ENCODE measurements at regions not wholly inside any gene's neighbourhood (a gene's known extent, or its start where the extent isn't known, plus 50 kb on each side); places are given as distances from the start of the nearest gene placed in this dataset.

GRCh38 chr6:126419901-126420300 is 80.0 kb downstream of the CENPW start:
- peaks cover 2% of the 10 kb centered on the region for H3K27me3 Mint-ChIP-seq
- no peak overlapping the region for H3K4me3 Mint-ChIP-seq
- H3K9me3 Mint-ChIP-seq (ENCODE audit: low read depth): no peaks in the 10 kb centered on the region
- H3K27ac Mint-ChIP-seq: no peak overlapping the region
- H3K4me1 Mint-ChIP-seq (ENCODE audit: low read depth): no peaks in the 10 kb centered on the region
- no peaks in the 10 kb centered on the region for H3K36me3 Mint-ChIP-seq

DNA sequence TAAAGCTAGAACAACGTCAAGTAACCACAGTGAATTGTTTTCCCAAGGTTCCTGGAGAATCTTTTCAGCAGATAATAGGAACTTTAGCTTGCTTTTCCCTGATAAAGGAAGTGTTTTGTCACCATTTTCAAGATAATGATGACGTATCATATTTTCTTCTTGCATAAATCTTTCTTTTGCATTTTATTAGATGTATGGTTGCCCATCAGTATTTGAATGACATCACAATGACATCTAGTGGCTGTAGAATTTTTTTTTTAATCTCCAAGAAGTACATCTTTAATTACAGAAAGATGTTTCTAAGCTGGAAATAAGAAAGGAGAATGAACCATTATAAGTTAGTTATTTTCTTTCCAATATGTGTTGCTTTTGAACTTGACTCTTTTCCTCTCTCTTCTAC is 83.0 kb downstream of the CENPW start:
- Mint-ChIP-seq H3K27ac (no peak overlapping the region), H3K9me3 (ENCODE audit: low read depth) (no peaks in the 10 kb centered on the region), H3K36me3 (no peaks in the 10 kb centered on the region), H3K27me3 (no peaks in the 10 kb centered on the region), H3K4me3 (no peak overlapping the region), H3K4me1 (ENCODE audit: low read depth) (no peaks in the 10 kb centered on the region)

DNA sequence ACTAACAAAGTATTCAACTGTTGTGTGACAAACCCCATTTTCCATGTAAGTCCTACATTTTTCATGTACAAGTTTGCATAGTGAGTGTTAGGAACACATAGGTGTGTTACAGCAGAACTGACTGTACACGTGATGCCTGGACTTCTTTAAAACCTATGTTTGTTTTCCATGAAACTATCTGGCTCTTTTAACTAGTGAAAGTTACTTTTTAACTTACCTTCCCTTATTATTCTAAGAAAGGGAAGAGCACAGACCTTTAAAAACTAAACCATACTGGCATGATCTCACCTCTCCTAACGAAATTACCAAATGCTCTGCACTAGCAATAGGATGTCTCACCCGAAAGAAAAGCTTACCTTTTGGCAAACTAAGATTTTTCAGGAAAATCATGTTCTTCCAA is 87.8 kb downstream of the CENPW start:
- Mint-ChIP-seq H3K36me3 (no peaks in the 10 kb centered on the region), H3K27me3 (peaks cover 4% of the 10 kb centered on the region), H3K4me3 (no peak overlapping the region), H3K9me3 (ENCODE audit: low read depth) (no peaks in the 10 kb centered on the region), H3K4me1 (ENCODE audit: low read depth) (no peaks in the 10 kb centered on the region), H3K27ac (no peak overlapping the region)

DNA sequence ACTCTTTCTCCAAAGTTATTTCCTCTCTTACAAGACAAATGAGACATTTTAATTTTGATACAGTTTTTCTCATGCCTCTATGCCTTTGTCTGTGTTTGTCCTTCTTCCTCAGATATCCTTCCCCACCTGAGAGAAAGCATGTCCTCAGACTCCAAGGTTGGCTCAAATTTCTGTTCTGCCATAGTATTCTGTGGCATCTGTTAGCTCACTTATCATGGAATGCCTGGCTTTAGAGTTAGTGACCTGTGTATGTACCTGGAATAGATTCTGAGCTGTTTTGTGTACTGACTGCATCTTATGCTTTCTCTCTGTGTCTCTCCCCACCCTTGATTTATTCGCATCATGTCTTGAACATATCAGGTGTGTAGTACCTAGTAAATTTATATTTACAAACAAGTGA is 90.0 kb downstream of the CENPW start:
- H3K9me3 Mint-ChIP-seq (ENCODE audit: low read depth): no peaks in the 10 kb centered on the region
- H3K4me3 Mint-ChIP-seq: no peak overlapping the region
- H3K27me3 Mint-ChIP-seq: peaks cover 4% of the 10 kb centered on the region
- no peaks in the 10 kb centered on the region for H3K4me1 Mint-ChIP-seq (ENCODE audit: low read depth)
- H3K36me3 Mint-ChIP-seq: no peaks in the 10 kb centered on the region
- H3K27ac Mint-ChIP-seq: no peak overlapping the region

DNA sequence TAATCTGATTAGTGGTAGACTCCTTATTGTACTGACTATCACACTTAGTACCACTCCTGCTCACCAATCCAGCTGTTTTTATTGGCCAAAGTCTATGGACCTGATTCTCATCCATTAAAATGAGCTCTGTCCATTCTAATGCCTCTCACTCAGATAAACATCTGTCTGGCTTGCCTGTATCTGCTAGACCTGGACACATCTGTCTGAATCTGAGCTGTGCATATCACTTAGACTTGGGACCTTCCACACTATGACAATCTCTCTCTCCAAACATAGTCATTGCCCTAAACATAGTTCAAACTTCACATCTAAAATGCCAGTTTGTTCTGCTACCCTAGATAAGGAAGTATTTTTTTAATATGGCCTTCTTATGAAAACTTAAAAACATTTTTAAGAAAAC is 92.6 kb downstream of the CENPW start:
- Mint-ChIP-seq H3K9me3 (ENCODE audit: low read depth) (no peaks in the 10 kb centered on the region), H3K27me3 (peaks cover 4% of the 10 kb centered on the region), H3K4me1 (ENCODE audit: low read depth) (no peaks in the 10 kb centered on the region), H3K4me3 (no peak overlapping the region), H3K27ac (no peak overlapping the region), H3K36me3 (no peaks in the 10 kb centered on the region)

- Mint-ChIP-seq H3K27ac (no peak overlapping the region), H3K36me3 (no peaks in the 10 kb centered on the region), H3K9me3 (ENCODE audit: low read depth) (no peaks in the 10 kb centered on the region), H3K4me3 (no peak overlapping the region), H3K27me3 (peaks cover 4% of the 10 kb centered on the region), H3K4me1 (ENCODE audit: low read depth) (no peaks in the 10 kb centered on the region)
Measured at GRCh38 chr6:126433927-126434326, 94.0 kb downstream of the CENPW start.

DNA sequence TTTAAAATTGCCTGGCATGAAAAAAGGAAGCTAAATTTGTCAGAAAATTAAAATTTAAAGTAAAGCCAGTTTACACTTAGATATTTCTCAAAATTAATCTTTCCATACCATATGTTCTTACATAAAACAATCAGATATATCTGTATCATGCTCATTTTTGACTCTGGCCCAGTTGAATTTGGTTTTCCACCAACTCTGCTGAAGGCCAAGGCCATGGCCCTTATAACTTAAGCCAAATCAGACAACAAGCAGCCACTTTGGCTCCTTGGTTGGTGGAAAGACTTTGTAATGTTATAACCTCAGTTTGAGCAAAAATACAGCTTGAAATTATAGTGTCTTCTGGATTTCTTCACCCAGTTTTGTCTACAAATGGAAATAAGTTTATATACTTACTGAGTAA is 97.3 kb downstream of the CENPW start:
- H3K4me1 Mint-ChIP-seq (ENCODE audit: low read depth): no peaks in the 10 kb centered on the region
- no peaks in the 10 kb centered on the region for H3K9me3 Mint-ChIP-seq (ENCODE audit: low read depth)
- no peak overlapping the region for H3K4me3 Mint-ChIP-seq
- no peaks in the 10 kb centered on the region for H3K36me3 Mint-ChIP-seq
- H3K27me3 Mint-ChIP-seq: peaks cover under 1% of the 10 kb centered on the region
- H3K27ac Mint-ChIP-seq: no peak overlapping the region

DNA sequence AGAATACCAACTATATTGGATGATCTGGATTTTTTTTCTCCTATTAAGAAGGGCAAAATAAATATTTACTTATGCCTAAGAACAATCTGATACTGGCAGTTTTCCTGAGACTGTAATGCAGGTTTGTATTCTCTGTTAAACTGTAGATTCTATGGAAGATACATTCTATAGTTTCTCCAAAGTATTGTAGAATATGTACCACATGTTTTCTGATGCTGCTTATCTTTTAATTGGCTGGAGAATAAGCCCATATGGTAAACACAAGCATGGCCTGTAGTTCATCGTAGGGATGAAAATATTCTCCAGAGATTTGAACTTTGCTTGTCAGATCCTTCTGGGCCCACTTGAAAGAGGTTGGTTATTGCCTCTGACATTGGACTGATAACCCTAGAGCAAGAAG is 99.1 kb downstream of the CENPW start:
- Mint-ChIP-seq H3K9me3 (ENCODE audit: low read depth) (no peaks in the 10 kb centered on the region), H3K27me3 (no peaks in the 10 kb centered on the region), H3K4me1 (ENCODE audit: low read depth) (no peaks in the 10 kb centered on the region), H3K36me3 (no peaks in the 10 kb centered on the region), H3K27ac (no peak overlapping the region), H3K4me3 (no peak overlapping the region)

GRCh38 chr6:126440923-126441322 is 101.0 kb downstream of the CENPW start:
- Mint-ChIP-seq H3K4me1 (ENCODE audit: low read depth) (no peaks in the 10 kb centered on the region), H3K36me3 (no peaks in the 10 kb centered on the region), H3K27ac (no peak overlapping the region), H3K4me3 (no peak overlapping the region), H3K27me3 (no peaks in the 10 kb centered on the region), H3K9me3 (ENCODE audit: low read depth) (no peaks in the 10 kb centered on the region)

- Mint-ChIP-seq H3K4me1 (ENCODE audit: low read depth) (no peaks in the 10 kb centered on the region), H3K4me3 (no peak overlapping the region), H3K9me3 (ENCODE audit: low read depth) (no peaks in the 10 kb centered on the region), H3K27ac (no peak overlapping the region), H3K36me3 (no peaks in the 10 kb centered on the region), H3K27me3 (peaks cover 2% of the 10 kb centered on the region)
Measured at GRCh38 chr6:126444659-126445273, 104.9 kb downstream of the CENPW start.

GRCh38 chr6:126446248-126446647 is 106.3 kb downstream of the CENPW start:
- H3K27me3 Mint-ChIP-seq: peaks cover 2% of the 10 kb centered on the region
- H3K9me3 Mint-ChIP-seq (ENCODE audit: low read depth): no peaks in the 10 kb centered on the region
- H3K27ac Mint-ChIP-seq: no peak overlapping the region
- no peak overlapping the region for H3K4me3 Mint-ChIP-seq
- H3K4me1 Mint-ChIP-seq (ENCODE audit: low read depth): no peaks in the 10 kb centered on the region
- no peaks in the 10 kb centered on the region for H3K36me3 Mint-ChIP-seq

GRCh38 chr6:126447367-126447766 is 107.5 kb downstream of the CENPW start:
- Mint-ChIP-seq H3K27ac (no peak overlapping the region), H3K36me3 (no peaks in the 10 kb centered on the region), H3K27me3 (peaks cover 4% of the 10 kb centered on the region), H3K9me3 (ENCODE audit: low read depth) (no peaks in the 10 kb centered on the region), H3K4me1 (ENCODE audit: low read depth) (no peaks in the 10 kb centered on the region), H3K4me3 (no peak overlapping the region)

DNA sequence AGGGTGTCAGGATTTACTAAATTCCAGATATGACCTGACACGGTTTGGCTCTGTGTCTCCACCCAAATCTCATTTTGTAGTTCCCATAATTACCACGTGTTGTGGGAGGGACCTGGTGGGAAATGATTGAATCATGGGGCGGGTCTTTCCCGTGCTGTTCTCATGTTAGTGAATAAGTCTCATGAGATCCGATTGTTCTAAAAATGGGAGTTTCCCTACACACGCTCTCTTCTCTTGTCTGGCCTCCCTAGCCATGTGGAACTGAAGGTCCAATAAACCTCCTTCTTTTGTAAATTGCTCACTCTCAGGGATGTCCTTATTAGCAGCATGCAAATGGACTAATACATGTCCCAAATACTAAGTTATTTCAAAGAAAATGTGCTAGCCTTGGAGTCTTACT is 121.1 kb downstream of the CENPW start:
- H3K27me3 Mint-ChIP-seq: no peaks in the 10 kb centered on the region

GRCh38 chr6:126464245-126464644 is 124.3 kb downstream of the CENPW start:
- Mint-ChIP-seq H3K4me3 (no peak overlapping the region), H3K4me1 (ENCODE audit: low read depth) (no peaks in the 10 kb centered on the region), H3K27ac (no peak overlapping the region), H3K9me3 (ENCODE audit: low read depth) (peaks cover 2% of the 10 kb centered on the region), H3K27me3 (no peaks in the 10 kb centered on the region), H3K36me3 (no peaks in the 10 kb centered on the region)

More for the DNA sequence above, 121.1 kb downstream of the CENPW start:
- H3K9me3 Mint-ChIP-seq (ENCODE audit: low read depth): peaks cover 13% of the 10 kb centered on the region
- H3K36me3 Mint-ChIP-seq: no peaks in the 10 kb centered on the region
- no peaks in the 10 kb centered on the region for H3K4me1 Mint-ChIP-seq (ENCODE audit: low read depth)
- no peak overlapping the region for H3K4me3 Mint-ChIP-seq
- H3K27ac Mint-ChIP-seq: no peak overlapping the region

GRCh38 chr6:126475449-126475848 is 135.5 kb downstream of the CENPW start:
- no peaks in the 10 kb centered on the region for H3K27me3 Mint-ChIP-seq
- H3K9me3 Mint-ChIP-seq (ENCODE audit: low read depth): no peaks in the 10 kb centered on the region
- H3K4me3 Mint-ChIP-seq: no peak overlapping the region
- no peaks in the 10 kb centered on the region for H3K36me3 Mint-ChIP-seq
- H3K27ac Mint-ChIP-seq: no peak overlapping the region
- no peaks in the 10 kb centered on the region for H3K4me1 Mint-ChIP-seq (ENCODE audit: low read depth)

- Mint-ChIP-seq H3K9me3 (ENCODE audit: low read depth) (no peaks in the 10 kb centered on the region), H3K36me3 (no peaks in the 10 kb centered on the region), H3K4me1 (ENCODE audit: low read depth) (no peaks in the 10 kb centered on the region), H3K27me3 (no peaks in the 10 kb centered on the region), H3K4me3 (no peak overlapping the region), H3K27ac (no peak overlapping the region)
Measured at GRCh38 chr6:126477678-126478077, 137.8 kb downstream of the CENPW start.

Data from activated naive CD8-positive, alpha-beta T cell (primary cell).